OCI-LY3 (cell line): ENCODE measurements at regions not wholly inside any gene's neighbourhood (a gene's known extent, or its start where the extent isn't known, plus 50 kb on each side); places are given as distances from the start of the nearest gene placed in this dataset.
"Not testable (repeated sequence)": the region's sequence is repeated elsewhere in the genome, so short reads cannot be mapped to it uniquely, and the experiment has no call there.

Experiments used
- H2AFZ ChIP-seq: fragments of 200-600, 300-600 bp; shearing (Covaris generic); 2 replicates; pipeline ENCODE4 v1.6.0; 2014; ENCODE audit warnings: antibody characterized with exemption, low read depth, low read length
- H3K27ac ChIP-seq: fragments of 200-600, 300-600 bp; sonication (generic); 2 replicates; pipeline ENCODE4 v1.5.1; 2014; ENCODE audit warnings: mild to moderate bottlenecking, low read length, moderate library complexity, mixed read lengths
- H3K27me3 ChIP-seq: fragments of 200-600, 300-600 bp; sonication (generic); 2 replicates; pipeline ENCODE4 v1.6.1; 2014; ENCODE audit warnings: low read depth, low read length, mixed read lengths
- H3K36me3 ChIP-seq: fragments of 200-600, 300-600 bp; sonication (generic); replicated peaks from 2 replicates; pipeline ENCODE3; 2014; ENCODE audit warnings: low read depth, low read length, mixed read lengths
- H3K4me1 ChIP-seq: fragments of 300-600, 200-600 bp; sonication (generic); 2 replicates; pipeline ENCODE4 v1.6.1; 2014; ENCODE audit warnings: low read length, mixed read lengths
- H3K4me2 ChIP-seq: fragments of 200-600, 300-600 bp; sonication (generic); 2 replicates; pipeline ENCODE4 v1.6.1; 2014; ENCODE audit warnings: low read length, mixed read lengths
- H3K4me3 ChIP-seq: fragments of 300-600, 200-600 bp; sonication (generic); 2 replicates; pipeline ENCODE4 v1.5.1; 2014; ENCODE audit warnings: antibody characterized with exemption, mild to moderate bottlenecking, low read length, moderate library complexity
- H3K79me2 ChIP-seq: fragments of 300-600, 200-600 bp; shearing (Covaris generic); 2 replicates; pipeline ENCODE4 v1.6.1; 2014; ENCODE audit warnings: mild to moderate bottlenecking, low read length, mixed read lengths
- H3K9ac ChIP-seq: fragments of 300-600, 200-600 bp; shearing (Covaris generic); 2 replicates; pipeline ENCODE4 v1.6.0; 2014; ENCODE audit warnings: mild to moderate bottlenecking, low read length, moderate library complexity
- H3K9me3 ChIP-seq: fragments of 200-600, 300-600 bp; shearing (Covaris generic); 2 replicates; pipeline ENCODE4 v1.6.1; 2014; ENCODE audit warnings: low read length, mixed read lengths; ENCODE audit not compliant: insufficient read depth
- H4K20me1 ChIP-seq: fragments of 200-600, 300-600 bp; sonication (generic); 2 replicates; pipeline ENCODE4 v1.6.1; 2016; ENCODE audit warnings: low read length, mixed read lengths; ENCODE audit not compliant: insufficient read depth
- CTCF ChIP-seq: fragments of 200-600, 300-600 bp; sonication (generic); IDR thresholded peaks from 2 replicates; pipeline ENCODE4 v1.5.1; 2014; ENCODE audit warnings: antibody characterized with exemption, low read length, low read depth
- EZH2phosphoT487 ChIP-seq: fragments of 200-600 bp; shearing (Covaris generic); IDR thresholded peaks from 2 replicates; pipeline ENCODE4 v1.6.1; 2018; ENCODE audit warnings: antibody characterized with exemption, mixed run types, low read depth

- no peak overlapping the region for H3K4me2 ChIP-seq
- no peaks in the 10 kb centered on the region for H3K36me3 ChIP-seq
- no peak for TF ChIP-seq CTCF
- TF ChIP-seq EZH2phosphoT487, result no peak
- no peaks in the 10 kb centered on the region for H3K79me2 ChIP-seq
- H3K4me3 ChIP-seq, result no peak overlapping the region
- no peak overlapping the region for H3K9ac ChIP-seq
- H2AFZ ChIP-seq, result no peak overlapping the region
- H3K27me3 ChIP-seq, result no peaks in the 10 kb centered on the region
- H4K20me1 ChIP-seq, result no peaks in the 10 kb centered on the region
- H3K4me1 ChIP-seq, result peaks cover 23% of the 10 kb centered on the region
- H3K9me3 ChIP-seq, result no peaks in the 10 kb centered on the region
- H3K27ac ChIP-seq, result no peak overlapping the region
Observed at GRCh38 chr2:142423603-142424002, 292.8 kb upstream of the LRP1B start.

- H3K4me2 ChIP-seq, result no peak overlapping the region
- H3K27me3 ChIP-seq, result no peaks in the 10 kb centered on the region
- no peaks in the 10 kb centered on the region for H3K9me3 ChIP-seq
- H2AFZ ChIP-seq, result no peak overlapping the region
- H3K36me3 ChIP-seq, result no peaks in the 10 kb centered on the region
- H3K27ac ChIP-seq, result no peak overlapping the region
- H3K79me2 ChIP-seq, result no peaks in the 10 kb centered on the region
- no peaks in the 10 kb centered on the region for H4K20me1 ChIP-seq
- no peak overlapping the region for H3K4me3 ChIP-seq
- H3K4me1 ChIP-seq, result peaks cover 23% of the 10 kb centered on the region
- no peak overlapping the region for H3K9ac ChIP-seq
- TF ChIP-seq EZH2phosphoT487 (no peak), CTCF (no peak)
Observed at GRCh38 chr2:142422769-142423168, 292.0 kb upstream of the LRP1B start.

GRCh38 chr2:142422041-142422440, 291.2 kb upstream of the LRP1B start:
- no peak for TF ChIP-seq CTCF
- no peak for TF ChIP-seq EZH2phosphoT487
- Histone ChIP-seq H3K27ac (no peak overlapping the region), H4K20me1 (no peaks in the 10 kb centered on the region), H3K9ac (no peak overlapping the region), H3K27me3 (no peaks in the 10 kb centered on the region), H3K9me3 (no peaks in the 10 kb centered on the region), H3K4me2 (no peak overlapping the region), H2AFZ (no peak overlapping the region), H3K36me3 (no peaks in the 10 kb centered on the region), H3K4me3 (no peak overlapping the region), H3K4me1 (peaks cover 23% of the 10 kb centered on the region), H3K79me2 (no peaks in the 10 kb centered on the region)

- H4K20me1 ChIP-seq, H3K9ac ChIP-seq, H3K4me1 ChIP-seq: not testable (repeated sequence)
Observed at GRCh38 chr2:142418699-142419098, 287.9 kb upstream of the LRP1B start.

GRCh38 chr2:142416996-142417395, 286.2 kb upstream of the LRP1B start:
- no peak for TF ChIP-seq CTCF
- no peak for TF ChIP-seq EZH2phosphoT487
- Histone ChIP-seq H3K36me3 (no peaks in the 10 kb centered on the region), H3K4me1 (no peaks in the 10 kb centered on the region), H3K27ac (no peak overlapping the region), H3K79me2 (no peaks in the 10 kb centered on the region), H3K9me3 (no peaks in the 10 kb centered on the region), H3K4me2 (no peak overlapping the region), H3K4me3 (no peak overlapping the region), H2AFZ (no peak overlapping the region), H3K27me3 (no peaks in the 10 kb centered on the region), H3K9ac (no peak overlapping the region), H4K20me1 (no peaks in the 10 kb centered on the region)

More at GRCh38 chr2:142418699-142419098, 287.9 kb upstream of the LRP1B start:
- H3K27me3 ChIP-seq, H3K4me2 ChIP-seq, H3K79me2 ChIP-seq, H3K36me3 ChIP-seq, H2AFZ ChIP-seq, H3K27ac ChIP-seq, H3K9me3 ChIP-seq, H3K4me3 ChIP-seq: not testable (repeated sequence)
